ENCODE measurements at regions not wholly inside any gene's neighbourhood (a gene's known extent, or its start where the extent isn't known, plus 50 kb on each side); places are given as distances from the start of the nearest gene placed in this dataset.
"Not testable (repeated sequence)": the region's sequence is repeated elsewhere in the genome, so short reads cannot be mapped to it uniquely, and the experiment has no call there.

- not testable (repeated sequence) for DNase-seq (ENCODE audit: low read depth)
Measured at GRCh38 chr2:111533557-111534247, 350.3 kb downstream of the ANAPC1 start.

- no peak for DNase-seq (ENCODE audit: low read depth)
Measured at GRCh38 chr2:111534910-111535352, 349.1 kb downstream of the ANAPC1 start.

- DNase-seq (ENCODE audit: low read depth), result no peak
Measured at GRCh38 chr2:111535404-111535803, 348.6 kb downstream of the ANAPC1 start.

- no peak for DNase-seq (ENCODE audit: low read depth)
Measured at GRCh38 chr2:111537078-111537655, 346.8 kb downstream of the ANAPC1 start.

GRCh38 chr2:111539991-111540390, 344.0 kb downstream of the ANAPC1 start:
- DNase-seq (ENCODE audit: low read depth), result not testable (repeated sequence)

- not testable (repeated sequence) for DNase-seq (ENCODE audit: low read depth)
Measured at GRCh38 chr2:111542120-111542774, 341.7 kb downstream of the ANAPC1 start.

- DNase-seq (ENCODE audit: low read depth), result not testable (repeated sequence)
Measured at GRCh38 chr2:111544006-111544405, 340.0 kb downstream of the ANAPC1 start.

- not testable (repeated sequence) for DNase-seq (ENCODE audit: low read depth)
Measured at GRCh38 chr2:111545723-111546431, 338.1 kb downstream of the ANAPC1 start.

GRCh38 chr2:111546578-111546977, 337.4 kb downstream of the ANAPC1 start:
- not testable (repeated sequence) for DNase-seq (ENCODE audit: low read depth)

- DNase-seq (ENCODE audit: low read depth), result not testable (repeated sequence)
Measured at GRCh38 chr2:111549174-111549573, 334.8 kb downstream of the ANAPC1 start.

- not testable (repeated sequence) for DNase-seq (ENCODE audit: low read depth)
Measured at GRCh38 chr2:111551428-111551827, 332.6 kb downstream of the ANAPC1 start.

GRCh38 chr2:111552625-111553024, 331.4 kb downstream of the ANAPC1 start:
- DNase-seq (ENCODE audit: low read depth), result not testable (repeated sequence)

GRCh38 chr2:111559301-111559700, 324.7 kb downstream of the ANAPC1 start:
- not testable (repeated sequence) for DNase-seq (ENCODE audit: low read depth)

GRCh38 chr2:111559814-111560213, 324.2 kb downstream of the ANAPC1 start:
- DNase-seq (ENCODE audit: low read depth), result not testable (repeated sequence)

GRCh38 chr2:111566068-111566467, 317.9 kb downstream of the ANAPC1 start:
- DNase-seq (ENCODE audit: low read depth), result not testable (repeated sequence)

- DNase-seq (ENCODE audit: low read depth), result not testable (repeated sequence)
Measured at GRCh38 chr2:111567233-111567632, 316.8 kb downstream of the ANAPC1 start.

GRCh38 chr2:111569356-111570199, 314.4 kb downstream of the ANAPC1 start:
- DNase-seq (ENCODE audit: low read depth), result not testable (repeated sequence)

GRCh38 chr2:111570300-111571114, 313.5 kb downstream of the ANAPC1 start:
- DNase-seq (ENCODE audit: low read depth), result not testable (repeated sequence)

GRCh38 chr2:111574803-111575202, 309.2 kb downstream of the ANAPC1 start:
- not testable (repeated sequence) for DNase-seq (ENCODE audit: low read depth)

- not testable (repeated sequence) for DNase-seq (ENCODE audit: low read depth)
Measured at GRCh38 chr2:111577154-111577885, 306.7 kb downstream of the ANAPC1 start.

Data from stimulated activated CD8-positive, alpha-beta memory T cell treated with anti-CD3 and anti-CD28 coated beads, Interleukin-4, amount 100 ng/mL, for 24 hours (primary cell).